GM20000 (cell line): ENCODE measurements at regions not wholly inside any gene's neighbourhood (a gene's known extent, or its start where the extent isn't known, plus 50 kb on each side); places are given as distances from the start of the nearest gene placed in this dataset.

Experiments used
- DNase-seq: peaks from one replicate; pipeline ENCODE4 v3.0.0; 2012; ENCODE audit warnings: low spot score
- CTCF ChIP-seq: IDR thresholded peaks from 2 replicates; pipeline ENCODE4 v1.5.1; 2012; ENCODE audit warnings: mild to moderate bottlenecking, control low read depth; ENCODE audit errors: extremely low read depth, missing control alignments

- no peak for TF ChIP-seq CTCF
- DNase-seq, result no peak
These were observed 193.7 kb downstream of the TTC39B start for GRCh38 chr9:15113288-15113687.

GRCh38 chr9:15111071-15111470 is 195.9 kb downstream of the TTC39B start:
- no peak for TF ChIP-seq CTCF
- no peak for DNase-seq

GRCh38 chr9:15104826-15105420 is 194.7 kb upstream of the FREM1 start:
- peak; percentile 67 for TF ChIP-seq CTCF
- peak; percentile 37 for DNase-seq

GRCh38 chr9:15103290-15103689 is 193.1 kb upstream of the FREM1 start:
- DNase-seq, result no peak
- no peak for TF ChIP-seq CTCF

DNA sequence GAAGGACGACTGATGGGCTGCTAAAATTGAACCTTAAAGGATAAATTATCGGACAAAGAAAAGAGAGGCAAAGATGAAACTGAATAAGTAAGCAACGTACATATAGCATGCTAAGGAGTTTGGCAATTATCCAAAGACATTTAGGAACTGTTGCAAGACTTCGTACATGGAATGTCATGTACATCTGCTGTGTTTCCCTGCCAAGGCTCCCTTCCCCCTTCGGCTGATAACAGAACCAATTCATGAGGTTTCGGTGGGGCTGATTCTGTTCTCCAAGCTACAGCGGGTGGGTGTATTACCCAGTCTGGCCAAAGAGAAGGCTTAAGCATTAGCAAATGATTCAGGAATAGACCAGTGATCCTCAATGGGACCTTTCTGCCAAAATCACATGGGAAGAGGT is 190.9 kb upstream of the FREM1 start:
- no peak for TF ChIP-seq CTCF
- DNase-seq, result no peak

- no peak for DNase-seq
- no peak for TF ChIP-seq CTCF
These were observed 190.3 kb upstream of the FREM1 start for GRCh38 chr9:15100571-15100970.

DNA sequence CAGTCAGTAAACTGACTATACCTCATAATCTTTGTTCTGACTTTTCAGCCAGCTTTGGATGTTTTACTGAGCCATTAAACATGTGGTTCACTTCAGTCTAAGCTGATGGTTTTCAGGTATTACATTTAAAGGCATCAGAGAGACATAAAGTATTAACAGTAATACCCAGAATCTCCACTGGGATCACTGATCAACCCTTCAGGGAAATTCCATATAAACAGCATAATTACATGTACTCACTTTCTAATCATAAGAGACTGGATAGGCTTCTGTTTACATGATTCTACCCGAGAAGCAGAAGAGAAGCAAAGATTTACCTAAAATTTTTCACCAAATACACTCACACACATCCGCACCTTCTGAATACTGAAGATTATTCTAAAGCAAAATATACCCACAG is 186.7 kb upstream of the FREM1 start:
- no peak for DNase-seq
- no peak for TF ChIP-seq CTCF
